GM12891 (cell line): ENCODE measurements at regions not wholly inside any gene's neighbourhood (a gene's known extent, or its start where the extent isn't known, plus 50 kb on each side); places are given as distances from the start of the nearest gene placed in this dataset.

ENCODE experiments used
- DNase-seq: peaks from one replicate; pipeline ENCODE4 v3.0.0; 2011; ENCODE audit warnings: low spot score; ENCODE audit not compliant: insufficient read length
- FAIRE-seq: peaks from 2 replicates; lab custom pipeline; 2011; peaks lifted over from hg19 to GRCh38; lab: Jason Lieb, UNC
- PAX5 ChIP-seq: IDR thresholded peaks from 2 replicates; pipeline ENCODE4 v1.6.1; 2011; ENCODE audit warnings: low read length, moderate library complexity, mild to moderate bottlenecking; ENCODE audit not compliant: insufficient read depth, severe bottlenecking
- POLR2A ChIP-seq: IDR thresholded peaks from 2 replicates; pipeline ENCODE4 v1.6.1; 2011; ENCODE audit warnings: low read depth, low read length, control low read depth
- POLR2AphosphoS5 ChIP-seq: IDR thresholded peaks from 2 replicates; pipeline ENCODE4 v1.6.1; 2011; ENCODE audit warnings: low read depth, low read length, control low read depth
- POU2F2 ChIP-seq: IDR thresholded peaks from 2 replicates; pipeline ENCODE4 v1.6.1; 2011; ENCODE audit warnings: low read depth, mild to moderate bottlenecking, control low read depth, low read length, moderate library complexity
- SPI1 ChIP-seq: IDR thresholded peaks from 2 replicates; pipeline ENCODE4 v1.6.1; 2011; ENCODE audit warnings: low read depth, low read length, control low read depth
- TAF1 ChIP-seq: IDR thresholded peaks from 2 replicates; pipeline ENCODE4 v1.6.1; 2011; ENCODE audit warnings: low read depth, low read length, control low read depth

DNA sequence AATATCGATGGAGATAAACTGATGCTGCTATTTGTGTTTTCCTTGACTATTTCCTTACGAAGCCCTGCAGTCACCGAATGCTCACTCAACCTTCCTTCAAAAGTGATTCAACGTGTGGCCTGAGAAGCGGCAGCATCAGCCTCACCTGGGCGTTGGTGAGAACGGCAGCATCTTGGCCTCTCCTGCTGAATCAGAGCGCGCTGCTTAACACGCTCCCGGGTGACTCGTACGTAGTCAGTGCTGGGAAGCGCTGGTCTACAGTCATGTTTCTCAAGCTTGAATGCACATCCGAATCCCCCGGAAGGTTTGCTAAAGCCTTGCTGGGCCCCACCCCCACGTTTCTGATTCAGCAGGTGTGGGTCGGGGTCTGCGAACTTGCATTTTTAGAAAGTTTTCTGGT lies 214.1 kb upstream of the RREB1 start:
- TF ChIP-seq POLR2A = no peak
- no peak for TF ChIP-seq POLR2AphosphoS5
- TF ChIP-seq TAF1 = no peak
- no peak for TF ChIP-seq POU2F2
- TF ChIP-seq SPI1 = no peak
- TF ChIP-seq PAX5 = no peak
- FAIRE-seq (no peak), DNase-seq (no peak)

DNA sequence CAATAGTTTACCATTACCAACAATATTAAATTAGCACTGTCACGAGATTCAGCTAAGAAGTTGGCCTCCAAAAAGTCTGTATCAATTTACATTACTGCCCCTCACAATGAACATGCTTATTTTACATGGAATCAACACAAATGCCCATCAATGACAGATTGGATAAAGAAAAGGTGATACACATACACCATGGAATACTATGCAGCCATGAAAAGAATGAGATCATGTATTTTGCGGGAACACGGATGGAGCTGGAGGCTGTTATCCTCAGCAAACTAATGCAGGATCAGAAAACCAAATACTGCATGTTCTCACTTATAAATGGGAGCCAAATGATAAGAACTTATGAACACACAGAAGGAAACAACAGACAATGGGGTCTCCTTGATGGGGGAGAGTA lies 211.8 kb upstream of the RREB1 start:
- DNase-seq (no peak), FAIRE-seq (no peak)
- TF ChIP-seq POU2F2 (no peak), SPI1 (no peak), PAX5 (no peak), TAF1 (no peak), POLR2AphosphoS5 (no peak), POLR2A (no peak)

DNA sequence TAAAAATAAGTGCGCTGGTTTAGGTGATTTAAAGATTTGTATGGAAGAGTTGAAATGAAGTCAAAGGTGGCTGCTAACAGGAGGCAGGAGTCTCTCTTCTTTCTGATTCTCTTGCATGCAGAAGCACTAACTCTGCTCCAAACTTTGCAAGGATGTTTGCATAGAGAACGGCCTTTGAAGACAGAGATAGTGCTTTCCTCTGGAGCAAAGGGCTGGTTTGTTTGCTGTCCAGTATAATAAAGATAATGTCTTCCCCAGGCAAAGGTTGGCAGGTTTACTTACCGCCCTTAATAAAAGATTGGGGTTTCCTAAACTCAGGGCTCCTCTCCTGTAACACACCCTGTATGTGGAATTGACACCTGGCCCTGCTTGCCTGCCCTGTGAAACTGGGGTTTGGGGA lies 210.6 kb upstream of the RREB1 start:
- TF ChIP-seq POLR2AphosphoS5 = no peak
- no peak for FAIRE-seq
- DNase-seq = no peak

DNA sequence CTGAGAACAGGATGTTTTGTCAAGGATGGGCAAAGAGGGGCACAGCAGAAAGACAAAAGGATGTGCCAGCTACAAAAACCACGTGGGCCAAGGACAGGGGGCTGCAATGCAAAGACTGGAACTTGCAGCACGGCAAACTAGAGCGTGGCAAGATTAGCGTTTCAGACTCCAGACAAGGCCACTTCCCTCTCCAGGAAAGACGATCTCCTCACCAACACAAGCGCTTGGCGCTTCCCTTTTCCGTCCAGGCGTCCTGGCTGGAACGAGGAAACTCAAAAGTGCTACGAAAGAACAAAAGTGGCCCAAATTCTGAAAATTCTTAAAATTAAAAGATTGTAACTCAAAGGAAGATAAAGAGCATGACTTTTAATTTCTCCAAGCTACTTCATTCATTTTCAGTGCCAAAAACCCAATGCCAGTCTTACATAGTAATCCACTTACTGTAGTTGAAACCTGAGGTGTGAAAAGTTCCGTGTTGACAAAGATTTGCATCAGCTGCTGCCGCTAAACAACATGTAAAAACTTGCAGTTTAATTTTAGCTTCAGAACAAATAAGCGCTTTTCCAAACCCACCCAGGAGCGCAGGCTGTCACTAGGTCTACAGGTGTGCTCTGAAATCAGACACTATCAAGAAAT lies 207.1 kb upstream of the RREB1 start:
- no peak for FAIRE-seq
- no peak for TF ChIP-seq SPI1
- TF ChIP-seq TAF1 = no peak
- no peak for TF ChIP-seq POLR2AphosphoS5
- TF ChIP-seq PAX5 = no peak
- no peak for TF ChIP-seq POLR2A
- no peak for TF ChIP-seq POU2F2
- no peak for DNase-seq

DNA sequence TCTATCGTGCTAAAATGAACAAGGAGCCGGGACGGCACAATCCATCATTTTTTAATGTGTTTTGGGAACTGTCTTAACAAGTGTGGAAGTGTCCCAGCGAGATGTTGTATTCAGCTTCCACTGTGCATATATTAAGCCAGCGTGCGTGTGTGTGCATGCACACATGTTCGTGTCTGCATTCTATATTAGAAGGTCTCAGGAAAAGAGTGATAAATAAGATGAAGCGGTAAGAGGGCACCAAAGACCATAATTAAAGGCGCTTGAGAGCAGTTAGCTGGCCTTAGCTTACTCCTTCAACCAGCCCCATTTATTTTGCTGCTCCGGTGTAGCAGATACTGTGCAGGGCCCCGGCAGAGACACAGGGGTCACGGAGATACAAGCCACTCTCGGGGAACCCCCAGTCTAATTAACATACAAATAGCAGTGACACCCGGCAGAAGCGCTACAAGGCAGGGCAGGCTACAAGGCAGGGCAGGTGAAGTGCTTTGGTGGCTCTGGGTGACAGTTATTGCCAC lies 206.5 kb upstream of the RREB1 start:
- no peak for DNase-seq

DNA sequence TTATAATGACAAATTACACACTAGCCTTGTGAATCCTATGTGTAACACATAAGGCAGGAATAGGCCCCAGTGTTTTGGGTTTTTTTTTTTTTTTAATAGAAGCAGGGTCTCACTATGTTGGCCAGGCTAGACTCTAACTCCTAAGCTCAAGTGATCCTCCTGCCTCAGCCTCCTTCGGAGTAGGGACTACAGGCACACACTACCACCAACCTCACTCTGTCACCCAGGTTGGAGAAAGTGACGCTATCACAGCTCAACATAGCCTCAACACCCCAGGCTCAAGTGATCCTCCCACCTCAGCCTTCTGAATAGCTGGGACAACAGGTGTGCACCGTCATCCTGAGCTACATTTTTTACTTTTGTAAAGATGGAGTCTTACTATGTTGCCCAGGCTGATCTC lies 205.8 kb upstream of the RREB1 start:
- DNase-seq (no peak), FAIRE-seq (no peak)
- TF ChIP-seq TAF1 (no peak), POU2F2 (no peak), SPI1 (no peak), PAX5 (no peak), POLR2A (no peak), POLR2AphosphoS5 (no peak)

More for the DNA sequence above, 206.5 kb upstream of the RREB1 start:
- no peak for FAIRE-seq
- TF ChIP-seq SPI1 (no peak), TAF1 (no peak), PAX5 (no peak), POLR2A (no peak), POU2F2 (no peak), POLR2AphosphoS5 (no peak)

DNA sequence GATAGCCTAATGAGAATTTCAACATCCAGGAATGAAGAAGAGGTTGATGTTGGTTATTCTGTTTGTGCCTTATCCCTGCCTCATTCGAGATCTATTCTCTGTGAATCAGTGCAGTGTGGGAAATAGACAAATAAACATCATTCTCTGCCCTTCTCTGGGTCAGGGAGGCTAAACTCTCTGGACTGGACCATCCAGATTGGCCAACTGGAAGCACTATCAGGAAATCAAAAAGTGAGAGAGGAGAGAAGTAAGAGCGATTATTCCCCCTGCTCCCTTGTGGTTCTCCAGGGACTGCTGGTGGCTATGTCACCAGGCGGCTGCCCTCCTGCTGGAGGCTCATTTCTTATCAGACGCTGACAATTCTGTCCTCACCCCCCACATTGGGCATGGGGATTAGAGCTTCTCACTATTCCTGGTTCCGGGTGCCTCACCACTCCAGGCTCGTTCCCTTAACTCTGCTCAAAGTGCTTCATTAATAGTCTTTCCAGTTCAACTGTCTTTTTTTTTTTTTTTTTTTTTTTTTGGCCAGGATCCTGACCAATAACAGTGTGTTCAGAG lies 201.7 kb upstream of the RREB1 start:
- TF ChIP-seq SPI1 = no peak
- TF ChIP-seq POU2F2 = no peak
- TF ChIP-seq PAX5 = no peak
- no peak for TF ChIP-seq TAF1
- no peak for TF ChIP-seq POLR2AphosphoS5
- TF ChIP-seq POLR2A = no peak
- FAIRE-seq (no peak), DNase-seq (no peak)

DNA sequence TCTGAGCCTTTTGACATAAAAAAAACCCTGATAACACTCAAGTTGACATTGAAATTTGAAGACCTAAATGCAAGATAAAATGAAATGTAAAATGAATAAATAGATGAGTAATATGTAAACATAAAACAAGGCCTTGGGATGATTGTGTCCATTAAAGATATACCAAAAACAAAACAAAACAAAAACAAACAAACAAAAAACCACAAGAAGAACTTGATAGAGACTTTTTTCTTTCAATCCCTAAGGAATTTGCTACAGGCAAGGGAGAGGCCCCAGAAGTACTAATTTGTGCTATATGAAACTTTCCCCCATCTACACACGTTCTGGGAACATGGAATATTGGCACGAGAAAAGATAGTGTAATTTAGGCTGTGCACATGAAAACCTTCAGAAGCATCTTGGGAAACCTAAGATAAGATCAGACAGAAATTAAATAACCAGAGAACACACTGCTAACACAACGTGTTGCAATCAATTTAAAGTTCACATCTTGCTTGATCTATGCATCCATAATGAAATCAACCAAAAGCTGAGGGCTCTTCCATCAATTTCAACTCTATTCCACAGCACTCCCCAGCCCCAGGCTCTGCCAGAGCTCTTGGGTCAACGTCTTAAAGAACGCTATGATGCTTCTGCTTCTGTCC lies 201.1 kb upstream of the RREB1 start:
- no peak for DNase-seq
- FAIRE-seq = no peak
- TF ChIP-seq POU2F2 (no peak), SPI1 (no peak), TAF1 (no peak), PAX5 (no peak), POLR2AphosphoS5 (no peak), POLR2A (no peak)

DNA sequence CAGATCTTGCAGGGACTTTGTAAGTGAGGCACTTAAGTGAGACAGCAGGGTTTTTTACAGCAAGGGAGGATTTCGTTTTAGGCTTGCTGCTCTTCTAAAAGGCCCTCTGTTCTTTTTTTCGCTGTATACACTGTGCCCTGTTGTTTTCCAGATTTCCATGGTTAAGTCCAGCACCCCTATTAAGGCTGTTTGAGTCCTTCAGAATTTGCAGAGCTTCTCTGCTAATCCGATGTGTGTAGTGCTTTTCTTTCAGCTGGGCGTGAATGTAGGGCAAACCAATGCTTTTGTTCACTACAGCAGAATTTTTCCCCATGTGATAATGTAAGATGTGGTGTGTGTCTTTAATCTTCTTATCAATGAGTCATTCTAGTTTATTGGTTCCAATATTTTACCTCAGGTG lies 200.5 kb upstream of the RREB1 start:
- DNase-seq (no peak), FAIRE-seq (no peak)
- TF ChIP-seq SPI1 (no peak), POLR2AphosphoS5 (no peak), POLR2A (no peak), TAF1 (no peak), POU2F2 (no peak), PAX5 (no peak)

DNA sequence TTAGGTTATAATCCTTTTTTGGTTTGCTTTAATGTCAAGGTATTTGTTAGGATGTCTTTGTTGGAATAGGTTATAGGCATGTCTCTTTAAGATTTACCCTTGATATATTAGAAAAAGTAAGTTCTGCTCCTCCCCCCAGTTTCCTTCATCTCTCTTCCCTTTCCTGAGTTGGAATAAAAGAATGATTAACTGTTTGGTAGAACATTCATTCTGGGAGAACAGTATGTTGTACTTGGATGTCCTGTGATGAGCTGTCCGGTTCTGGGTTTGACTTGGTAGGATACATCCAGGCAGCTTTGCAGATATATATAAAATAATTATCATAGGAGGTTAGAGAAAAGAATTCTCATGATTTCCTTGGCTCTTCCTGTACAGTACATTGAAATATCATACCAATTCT lies 199.6 kb upstream of the RREB1 start:
- no peak for DNase-seq

More for the DNA sequence above, 199.6 kb upstream of the RREB1 start:
- no peak for FAIRE-seq
- no peak for TF ChIP-seq PAX5
- no peak for TF ChIP-seq POLR2A
- no peak for TF ChIP-seq POU2F2
- TF ChIP-seq SPI1 = no peak
- TF ChIP-seq TAF1 = no peak
- TF ChIP-seq POLR2AphosphoS5 = no peak
